ENCODE measurements at regions not wholly inside any gene's neighbourhood (a gene's known extent, or its start where the extent isn't known, plus 50 kb on each side); places are given as distances from the start of the nearest gene placed in this dataset.

DNA sequence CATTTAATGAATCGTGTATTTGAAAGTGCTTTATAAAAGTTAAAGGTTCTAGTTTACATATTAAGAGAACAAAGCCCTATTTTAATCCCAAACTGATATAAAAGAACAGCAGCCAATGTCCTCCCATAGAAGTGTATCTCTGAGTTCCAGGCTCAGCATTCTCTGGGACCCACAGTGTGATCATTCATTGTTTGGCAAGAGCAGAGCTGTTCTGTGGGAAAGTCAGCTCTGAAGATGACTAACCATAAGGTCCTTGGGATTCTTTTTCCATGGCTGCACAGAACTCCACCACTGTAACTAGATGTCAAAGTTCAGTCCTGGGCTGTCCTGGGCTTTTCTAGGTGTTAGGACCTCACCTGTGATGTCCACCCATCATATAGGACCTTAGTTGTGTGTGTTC, 157.0 kb upstream of the TLL1 start:
- H3K4me3 ChIP-seq (ENCODE audit: low read depth, low read length, poor library complexity, severe bottlenecking): no peak overlapping the region
- TF ChIP-seq, protein P1, sequence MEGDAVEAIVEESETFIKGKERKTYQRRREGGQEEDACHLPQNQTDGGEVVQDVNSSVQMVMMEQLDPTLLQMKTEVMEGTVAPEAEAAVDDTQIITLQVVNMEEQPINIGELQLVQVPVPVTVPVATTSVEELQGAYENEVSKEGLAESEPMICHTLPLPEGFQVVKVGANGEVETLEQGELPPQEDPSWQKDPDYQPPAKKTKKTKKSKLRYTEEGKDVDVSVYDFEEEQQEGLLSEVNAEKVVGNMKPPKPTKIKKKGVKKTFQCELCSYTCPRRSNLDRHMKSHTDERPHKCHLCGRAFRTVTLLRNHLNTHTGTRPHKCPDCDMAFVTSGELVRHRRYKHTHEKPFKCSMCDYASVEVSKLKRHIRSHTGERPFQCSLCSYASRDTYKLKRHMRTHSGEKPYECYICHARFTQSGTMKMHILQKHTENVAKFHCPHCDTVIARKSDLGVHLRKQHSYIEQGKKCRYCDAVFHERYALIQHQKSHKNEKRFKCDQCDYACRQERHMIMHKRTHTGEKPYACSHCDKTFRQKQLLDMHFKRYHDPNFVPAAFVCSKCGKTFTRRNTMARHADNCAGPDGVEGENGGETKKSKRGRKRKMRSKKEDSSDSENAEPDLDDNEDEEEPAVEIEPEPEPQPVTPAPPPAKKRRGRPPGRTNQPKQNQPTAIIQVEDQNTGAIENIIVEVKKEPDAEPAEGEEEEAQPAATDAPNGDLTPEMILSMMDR (conservative IDR thresholded peaks at IDR 0.05; ENCODE audit: low read depth, low read length): no peak
- no peak for TF ChIP-seq EZH2 (IDR thresholded peaks at IDR 0.05; ENCODE audit: borderline replicate concordance, low read depth, low read length, poor library complexity, severe bottlenecking)
- H3K9me3 ChIP-seq (ENCODE audit: low read depth, low read length, poor library complexity, severe bottlenecking): no peaks in the 10 kb centered on the region
- POLR2A ChIA-PET (ENCODE audit: low non-redundant PET): no interaction called here
- H3K27ac ChIP-seq (ENCODE audit: low read depth, low read length, poor library complexity, severe bottlenecking): no peak overlapping the region
- peaks cover 27% of the 10 kb centered on the region for H3K27me3 ChIP-seq (replicated peaks; ENCODE audit: insufficient read depth, low read depth, low read length, poor library complexity)
- DNase-seq (ENCODE audit: low spot score): no peak
- intact Hi-C loops (cut with micrococcal nuclease; ENCODE audit: unreplicated experiment): no loop called here
- BruUV-seq (replicated peaks): no TSS peak
- no peaks in the 10 kb centered on the region for H3K36me3 ChIP-seq (ENCODE audit: insufficient read depth, low read length, poor library complexity, severe bottlenecking)
- H3K4me1 ChIP-seq (ENCODE audit: insufficient read depth, low read length, poor library complexity, severe bottlenecking): peaks cover 42% of the 10 kb centered on the region
- CTCF ChIA-PET: no interaction called here

DNA sequence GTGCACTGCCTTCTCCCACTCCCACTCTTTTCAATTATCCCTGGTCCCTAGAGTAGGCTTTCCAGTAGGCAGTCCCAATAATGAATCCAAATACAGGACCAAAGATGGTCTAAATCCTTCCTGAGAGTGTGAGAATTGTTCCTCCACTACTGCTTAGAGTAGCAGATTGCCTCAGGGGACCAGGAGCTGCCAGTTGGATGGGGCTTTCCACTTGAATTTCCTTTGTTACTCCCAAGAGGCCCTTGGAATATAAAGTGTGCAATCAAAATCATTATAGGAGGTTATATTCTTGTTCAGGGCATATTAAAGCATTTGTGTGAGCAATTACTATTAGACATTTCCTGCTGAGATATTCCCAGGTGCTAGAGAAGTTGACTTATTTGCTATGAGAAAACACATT, 156.6 kb upstream of the TLL1 start:
- intact Hi-C loops (cut with micrococcal nuclease; ENCODE audit: unreplicated experiment): no loop called here
- CTCF ChIA-PET: no interaction called here
- no peak overlapping the region for H3K4me3 ChIP-seq (ENCODE audit: low read depth, low read length, poor library complexity, severe bottlenecking)

DNA sequence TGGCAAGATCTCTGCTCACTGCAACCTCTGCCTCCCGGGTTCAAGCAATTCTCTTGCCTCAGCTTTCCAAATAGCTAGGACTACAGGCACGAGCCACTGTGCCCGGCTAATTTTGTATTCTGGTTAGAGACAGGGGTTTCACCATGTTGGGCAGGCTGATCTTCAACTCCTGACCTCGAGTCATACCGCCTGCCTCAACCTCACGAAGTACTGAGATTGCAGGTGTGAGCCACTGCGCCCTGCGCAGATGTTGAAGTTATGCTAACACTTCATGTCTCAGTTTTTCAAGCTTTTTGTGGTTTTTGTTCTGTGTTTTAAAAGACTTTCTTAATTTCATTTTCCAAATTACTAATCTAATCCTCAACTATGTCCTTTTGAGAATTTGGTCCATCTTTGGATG, 154.4 kb upstream of the TLL1 start:
- Histone ChIP-seq H3K27ac (ENCODE audit: low read depth, low read length, poor library complexity, severe bottlenecking) (no peak overlapping the region), H3K4me1 (ENCODE audit: insufficient read depth, low read length, poor library complexity, severe bottlenecking) (peaks cover 31% of the 10 kb centered on the region), H3K9me3 (ENCODE audit: low read depth, low read length, poor library complexity, severe bottlenecking) (no peaks in the 10 kb centered on the region), H3K4me3 (ENCODE audit: low read depth, low read length, poor library complexity, severe bottlenecking) (no peak overlapping the region), H3K36me3 (ENCODE audit: insufficient read depth, low read length, poor library complexity, severe bottlenecking) (no peaks in the 10 kb centered on the region), H3K27me3 (replicated peaks; ENCODE audit: insufficient read depth, low read depth, low read length, poor library complexity) (peaks cover 30% of the 10 kb centered on the region)
- ChIA-PET POLR2A (ENCODE audit: low non-redundant PET) (no interaction called here), CTCF (no interaction called here)
- TF ChIP-seq, protein P1 (conservative IDR thresholded peaks at IDR 0.05; ENCODE audit: low read depth, low read length): no peak
- no peak for TF ChIP-seq EZH2 (IDR thresholded peaks at IDR 0.05; ENCODE audit: borderline replicate concordance, low read depth, low read length, poor library complexity, severe bottlenecking)
- no TSS peak for BruUV-seq (replicated peaks)
- intact Hi-C loops (cut with micrococcal nuclease; ENCODE audit: unreplicated experiment): no loop called here
- DNase-seq (ENCODE audit: low spot score): no peak

More for the DNA sequence above, 156.6 kb upstream of the TLL1 start:
- Histone ChIP-seq H3K27ac (ENCODE audit: low read depth, low read length, poor library complexity, severe bottlenecking) (no peak overlapping the region), H3K36me3 (ENCODE audit: insufficient read depth, low read length, poor library complexity, severe bottlenecking) (no peaks in the 10 kb centered on the region), H3K4me1 (ENCODE audit: insufficient read depth, low read length, poor library complexity, severe bottlenecking) (peaks cover 39% of the 10 kb centered on the region), H3K9me3 (ENCODE audit: low read depth, low read length, poor library complexity, severe bottlenecking) (no peaks in the 10 kb centered on the region), H3K27me3 (replicated peaks; ENCODE audit: insufficient read depth, low read depth, low read length, poor library complexity) (peaks cover 27% of the 10 kb centered on the region)
- no peak for TF ChIP-seq EZH2 (IDR thresholded peaks at IDR 0.05; ENCODE audit: borderline replicate concordance, low read depth, low read length, poor library complexity, severe bottlenecking)
- no TSS peak for BruUV-seq (replicated peaks)
- DNase-seq (ENCODE audit: low spot score): peak; percentile 86
- POLR2A ChIA-PET (ENCODE audit: low non-redundant PET): interaction anchor here (0.7 kb wide), 2 partner anchors 14 to 49 kb away, joined by 12 to 13 read pairs; no protein-coding TSS in a partner anchor

DNA sequence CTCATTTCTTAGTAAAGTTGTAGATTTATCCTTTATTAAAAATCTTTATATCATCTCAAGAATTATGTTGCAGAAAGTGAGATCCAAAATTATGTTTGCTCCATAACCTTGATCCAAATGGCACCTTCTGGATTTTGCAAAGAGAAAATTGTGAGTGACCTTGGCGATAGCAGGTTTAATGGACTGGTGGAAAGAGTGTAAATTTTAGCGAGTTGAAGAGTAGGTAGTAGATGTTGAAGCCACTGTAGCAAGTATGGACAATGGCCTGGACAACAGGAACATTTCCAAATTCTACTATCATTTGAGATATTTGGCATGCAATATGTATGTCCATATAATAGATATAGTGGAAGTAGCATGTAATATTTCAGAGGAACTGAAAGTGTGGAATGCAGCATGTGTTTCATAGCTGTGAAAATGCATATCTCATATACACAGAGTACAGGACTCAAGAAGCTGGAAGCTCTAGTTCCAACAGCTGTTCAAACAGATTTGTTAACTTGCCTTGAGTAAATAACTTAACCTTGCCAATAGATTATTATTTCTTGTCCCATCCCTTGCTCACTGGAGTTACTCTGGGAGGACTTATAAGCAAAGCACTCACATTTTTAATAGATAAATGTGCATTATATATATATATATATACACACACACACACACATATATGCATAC, 152.5 kb upstream of the TLL1 start:
- ChIA-PET POLR2A (ENCODE audit: low non-redundant PET) (no interaction called here), CTCF (no interaction called here)
- Histone ChIP-seq H3K27me3 (replicated peaks; ENCODE audit: insufficient read depth, low read depth, low read length, poor library complexity) (peaks cover 27% of the 10 kb centered on the region), H3K4me1 (ENCODE audit: insufficient read depth, low read length, poor library complexity, severe bottlenecking) (peaks cover 16% of the 10 kb centered on the region), H3K9me3 (ENCODE audit: low read depth, low read length, poor library complexity, severe bottlenecking) (no peaks in the 10 kb centered on the region), H3K27ac (ENCODE audit: low read depth, low read length, poor library complexity, severe bottlenecking) (no peak overlapping the region), H3K4me3 (ENCODE audit: low read depth, low read length, poor library complexity, severe bottlenecking) (no peak overlapping the region), H3K36me3 (ENCODE audit: insufficient read depth, low read length, poor library complexity, severe bottlenecking) (no peaks in the 10 kb centered on the region)
- no peak for DNase-seq (ENCODE audit: low spot score)
- TF ChIP-seq, protein P1 (conservative IDR thresholded peaks at IDR 0.05; ENCODE audit: low read depth, low read length): no peak
- TF ChIP-seq EZH2 (IDR thresholded peaks at IDR 0.05; ENCODE audit: borderline replicate concordance, low read depth, low read length, poor library complexity, severe bottlenecking): no peak
- intact Hi-C loops (cut with micrococcal nuclease; ENCODE audit: unreplicated experiment): no loop called here
- BruUV-seq (replicated peaks): no TSS peak

Data from A673 (cell line).